CD4-positive, alpha-beta memory T cell (primary cell): ENCODE measurements at regions not wholly inside any gene's neighbourhood (a gene's known extent, or its start where the extent isn't known, plus 50 kb on each side); places are given as distances from the start of the nearest gene placed in this dataset.

Experiments used
- CTCF ChIA-PET: fragments of 350-600 bp; sonication (Branson Sonifier 250); formaldehyde crosslinking; loops from one replicate; lab custom pipeline; 2021; ENCODE audit warnings: inconsistent platforms; ENCODE audit not compliant: partially characterized antibody; lab: Charles Lee
- POLR2A ChIA-PET: fragments of 350-600 bp; sonication (Branson Sonifier 250); formaldehyde crosslinking; loops from one replicate; lab custom pipeline; 2021; ENCODE audit not compliant: partially characterized antibody; lab: Charles Lee
- DNase-seq, 5 donors: peaks; one replicate each; pipeline versions ENCODE4 v3.0.0 to v3.0.0-alpha.2; 2020 to 2022; ENCODE audit warnings: mixed read lengths in 1 of 5
- H3K27ac ChIP-seq: one replicate; pipeline ENCODE4 v1.7.0; 2013; ENCODE audit warnings: low read depth, low read length
- H3K27me3 ChIP-seq: 2 replicates; pipeline ENCODE4 v1.7.0; 2013; ENCODE audit warnings: mild to moderate bottlenecking, low read length, moderate library complexity; ENCODE audit not compliant: insufficient read depth
- H3K36me3 ChIP-seq: 2 replicates; pipeline ENCODE4 v1.7.0; 2013; ENCODE audit warnings: mild to moderate bottlenecking, low read length, moderate library complexity; ENCODE audit not compliant: insufficient read depth
- H3K4me1 ChIP-seq: 2 replicates; pipeline ENCODE4 v1.7.0; 2013; ENCODE audit warnings: mild to moderate bottlenecking, low read length, moderate library complexity; ENCODE audit not compliant: insufficient read depth
- H3K4me3 ChIP-seq, 2 donors: one replicate each; pipeline ENCODE4 v1.7.0; 2013; ENCODE audit warnings: low read length in 2 of 2, mild to moderate bottlenecking in 1 of 2
- H3K9me3 ChIP-seq, 2 donors: one replicate each; pipeline ENCODE4 v1.7.0; 2013; ENCODE audit warnings: low read length in 2 of 2, control low read depth in 1 of 2; ENCODE audit not compliant: control insufficient read depth in 1 of 2
- H3K27ac Mint-ChIP-seq, 7 donors: one replicate each; pipeline ENCODE4 v1.8.0; 2020 to 2021; ENCODE audit warnings: mixed read lengths in 7 of 7, mild to moderate bottlenecking in 6 of 7, inconsistent platforms in 3 of 7, moderate library complexity in 3 of 7
- H3K27me3 Mint-ChIP-seq, 2 donors: one replicate each; pipeline ENCODE4 v1.8.0; 2020 to 2021; ENCODE audit warnings: mixed read lengths in 2 of 2
- H3K36me3 Mint-ChIP-seq, 2 donors: one replicate each; pipeline ENCODE4 v1.8.0; 2020 to 2021; ENCODE audit warnings: mixed read lengths in 2 of 2, inconsistent platforms in 1 of 2, mild to moderate bottlenecking in 1 of 2
- H3K4me1 Mint-ChIP-seq, 4 donors: one replicate each; pipeline ENCODE4 v1.8.0; 2020 to 2021; ENCODE audit warnings: mixed read lengths in 4 of 4, mild to moderate bottlenecking in 1 of 4
- H3K4me3 Mint-ChIP-seq, 8 donors: one replicate each; pipeline ENCODE4 v1.8.0; 2020 to 2021; ENCODE audit warnings: mixed read lengths in 8 of 8, mild to moderate bottlenecking in 7 of 8, moderate library complexity in 6 of 8, inconsistent platforms in 3 of 8
- H3K9me3 Mint-ChIP-seq, 8 donors: one replicate each; pipeline ENCODE4 v1.8.0; 2020 to 2021; ENCODE audit warnings: mixed read lengths in 8 of 8, mild to moderate bottlenecking in 5 of 8, inconsistent platforms in 3 of 8, moderate library complexity in 1 of 8
- intact Hi-C: fragments of 100-400 bp; cut with micrococcal nuclease; formaldehyde crosslinking; loops from one replicate; pipeline ENCODE4 v1.15.1; 2023

DNA sequence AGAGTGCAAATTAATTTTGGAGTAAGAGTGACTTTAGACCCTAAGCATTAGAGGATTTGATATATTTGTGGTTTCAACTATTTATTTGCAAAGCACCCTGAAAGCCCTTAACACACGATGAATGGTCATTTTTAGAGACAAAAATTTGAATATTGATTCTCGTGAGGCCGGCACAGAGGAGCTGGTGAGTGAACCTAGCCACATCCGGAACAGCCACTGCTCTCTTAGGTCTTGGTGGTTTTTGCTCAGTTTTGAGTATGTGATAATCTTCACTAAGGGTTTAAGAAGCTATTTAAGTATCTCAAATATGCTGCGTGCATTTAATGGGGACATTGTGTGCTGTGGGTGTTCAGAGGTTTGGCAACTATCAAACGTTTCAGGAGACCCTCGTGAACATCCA is 204.8 kb downstream of the TSN start:
- Mint-ChIP-seq H3K9me3 (no peaks in the 10 kb centered on the region), H3K4me3 (no peak overlapping the region), H3K27me3 (peaks cover 13 to 15% of the 10 kb centered on the region in 2 donors), H3K4me1 (no peaks in the 10 kb centered on the region), H3K27ac (no peak overlapping the region), H3K36me3 (no peaks in the 10 kb centered on the region)
- no peak for DNase-seq
- intact Hi-C loops: no loop called here
- Histone ChIP-seq H3K27ac (no peak overlapping the region), H3K4me1 (no peaks in the 10 kb centered on the region), H3K4me3 (no peak overlapping the region), H3K27me3 (no peaks in the 10 kb centered on the region), H3K9me3 (no peaks in the 10 kb centered on the region), H3K36me3 (no peaks in the 10 kb centered on the region)
- POLR2A ChIA-PET: no interaction called here
- CTCF ChIA-PET: no interaction called here

DNA sequence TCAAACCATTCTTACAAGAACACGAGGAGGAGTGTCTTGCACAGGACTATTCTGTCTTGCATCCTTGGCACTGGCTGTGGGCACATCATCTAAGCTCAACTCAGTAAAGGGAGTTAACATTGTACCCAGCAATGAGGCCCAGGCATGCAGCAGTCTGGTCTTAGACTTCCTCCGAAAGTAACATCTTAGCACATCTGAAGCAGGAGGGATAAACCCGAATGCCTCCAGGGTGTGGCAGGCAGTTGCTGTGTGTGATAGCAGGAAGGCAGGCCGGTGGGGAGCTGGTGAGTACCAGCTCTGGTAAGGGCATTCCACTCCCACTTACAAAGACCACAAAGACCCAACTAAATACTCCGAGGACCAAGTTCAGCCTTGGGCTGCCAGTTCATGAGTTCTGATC is 206.3 kb downstream of the TSN start:
- H3K27me3 Mint-ChIP-seq: peaks cover 13 to 19% of the 10 kb centered on the region in 2 donors
- Histone ChIP-seq H3K4me1 (no peaks in the 10 kb centered on the region), H3K27me3 (no peaks in the 10 kb centered on the region), H3K9me3 (no peaks in the 10 kb centered on the region), H3K4me3 (no peak overlapping the region), H3K36me3 (no peaks in the 10 kb centered on the region), H3K27ac (no peak overlapping the region)
- intact Hi-C loops: no loop called here
- H3K4me1 Mint-ChIP-seq: no peaks in the 10 kb centered on the region
- no peaks in the 10 kb centered on the region for H3K9me3 Mint-ChIP-seq
- H3K36me3 Mint-ChIP-seq: no peaks in the 10 kb centered on the region
- no peak for DNase-seq
- ChIA-PET CTCF (interaction anchor here (1.0 kb wide), 1 partner anchor 13 kb away, joined by 3 read pairs; no protein-coding TSS in a partner anchor), POLR2A (no interaction called here)
- no peak overlapping the region for H3K27ac Mint-ChIP-seq
- H3K4me3 Mint-ChIP-seq: no peak overlapping the region

DNA sequence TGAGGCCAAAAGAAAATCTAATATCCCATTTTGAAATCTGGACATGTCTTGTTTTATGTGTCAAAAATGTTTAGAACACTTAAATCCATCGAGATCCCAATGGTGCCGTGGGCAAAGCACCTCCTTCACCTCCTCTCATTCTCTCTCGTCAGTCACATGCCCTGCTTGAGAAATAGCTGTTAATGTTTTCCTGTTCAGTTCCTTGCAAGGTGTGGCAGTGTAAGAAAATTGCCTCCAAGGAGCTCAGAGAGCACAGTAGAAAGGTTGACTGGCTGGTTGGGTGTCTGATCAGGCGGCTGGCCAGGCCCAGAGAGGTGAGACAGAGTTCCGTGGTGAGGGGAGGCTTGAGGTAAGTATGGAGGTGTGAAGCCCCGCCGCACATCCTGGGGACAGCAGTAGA is 210.2 kb downstream of the TSN start:
- H3K36me3 ChIP-seq: no peaks in the 10 kb centered on the region
- Mint-ChIP-seq H3K27ac (no peak overlapping the region), H3K36me3 (no peaks in the 10 kb centered on the region), H3K9me3 (peaks cover 0 to 2% (median 0%) of the 10 kb centered on the region in 8 donors), H3K4me3 (no peak overlapping the region), H3K4me1 (peaks cover 0 to 2% (median 0%) of the 10 kb centered on the region in 4 donors), H3K27me3 (peaks cover 9 to 11% of the 10 kb centered on the region in 2 donors)
- POLR2A ChIA-PET: no interaction called here
- H3K27me3 ChIP-seq: no peaks in the 10 kb centered on the region
- H3K4me3 ChIP-seq: no peak overlapping the region
- H3K4me1 ChIP-seq: no peaks in the 10 kb centered on the region
- no peaks in the 10 kb centered on the region for H3K9me3 ChIP-seq
- H3K27ac ChIP-seq: no peak overlapping the region
- no peak for DNase-seq
- CTCF ChIA-PET: interaction anchor here (1.4 kb wide), 2 partner anchors 9 to 11 kb away, joined by 4 to 5 read pairs; no protein-coding TSS in a partner anchor
- intact Hi-C loops: no loop called here

DNA sequence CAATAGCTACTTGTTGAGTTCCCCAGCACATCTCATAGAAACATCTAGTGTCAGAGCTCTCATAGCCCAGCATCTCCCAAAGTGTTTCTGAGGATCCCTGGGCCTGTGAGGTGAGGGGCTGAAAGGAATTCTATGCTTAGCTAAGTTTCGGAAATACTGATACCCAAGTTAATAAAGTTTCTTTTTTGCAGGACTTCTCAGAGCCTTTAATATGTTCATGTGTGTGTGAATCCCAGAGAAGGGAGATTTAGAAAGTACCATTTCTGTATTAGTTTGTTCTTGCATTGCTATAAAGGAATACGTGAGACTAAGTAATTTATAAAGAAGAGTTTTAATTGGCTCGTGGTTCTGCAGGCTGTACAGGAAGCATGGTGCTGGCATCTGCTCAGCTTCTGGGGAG is 211.2 kb downstream of the TSN start:
- POLR2A ChIA-PET: no interaction called here
- peaks cover 7 to 11% of the 10 kb centered on the region in 2 donors for H3K27me3 Mint-ChIP-seq
- CTCF ChIA-PET: interaction anchor here (1.4 kb wide), 1 partner anchor 8 kb away, joined by 4 read pairs; no protein-coding TSS in a partner anchor

DNA sequence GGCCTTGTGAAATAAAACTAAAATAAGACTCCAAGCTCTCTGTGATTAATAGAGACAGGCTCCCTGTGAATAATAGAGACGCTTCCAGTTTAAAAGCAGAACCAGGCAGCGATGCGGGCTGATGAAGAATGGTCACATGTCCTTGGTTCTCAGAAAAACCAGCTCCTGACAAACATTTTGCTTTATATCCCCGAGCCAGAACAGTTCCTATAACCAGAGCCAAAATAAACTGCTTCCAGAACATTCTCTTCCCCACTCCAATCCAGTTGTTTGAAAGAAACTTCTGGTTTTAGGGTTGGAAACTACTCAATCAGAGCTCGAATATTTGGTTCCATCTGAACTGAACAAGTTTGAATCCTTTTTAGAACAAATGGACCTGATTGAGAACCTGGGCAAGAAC is 213.7 kb downstream of the TSN start:
- Mint-ChIP-seq H3K9me3 (peaks cover 0 to 3% (median 0%) of the 10 kb centered on the region in 8 donors), H3K36me3 (no peaks in the 10 kb centered on the region), H3K4me3 (no peak overlapping the region), H3K27me3 (peaks cover 5 to 6% of the 10 kb centered on the region in 2 donors), H3K27ac (no peak overlapping the region), H3K4me1 (peaks cover 0 to 2% (median 0%) of the 10 kb centered on the region in 4 donors)
- Histone ChIP-seq H3K36me3 (no peaks in the 10 kb centered on the region), H3K9me3 (no peaks in the 10 kb centered on the region), H3K4me1 (no peaks in the 10 kb centered on the region), H3K27ac (no peak overlapping the region), H3K27me3 (no peaks in the 10 kb centered on the region), H3K4me3 (no peak overlapping the region)
- no peak for DNase-seq
- CTCF ChIA-PET: interaction anchor here (2.3 kb wide), 1 partner anchor 9 kb away, joined by 10 read pairs; no protein-coding TSS in a partner anchor
- POLR2A ChIA-PET: no interaction called here
- intact Hi-C loops: no loop called here

More for the DNA sequence above, 211.2 kb downstream of the TSN start:
- no peaks in the 10 kb centered on the region for H3K36me3 ChIP-seq
- peaks cover 0 to 3% (median 0%) of the 10 kb centered on the region in 8 donors for H3K9me3 Mint-ChIP-seq
- H3K27me3 ChIP-seq: no peaks in the 10 kb centered on the region
- intact Hi-C loops: no loop called here
- H3K4me3 Mint-ChIP-seq: no peak overlapping the region
- H3K36me3 Mint-ChIP-seq: no peaks in the 10 kb centered on the region
- DNase-seq: no peak
- H3K27ac ChIP-seq: no peak overlapping the region
- no peaks in the 10 kb centered on the region for H3K9me3 ChIP-seq
- H3K27ac Mint-ChIP-seq: no peak overlapping the region
- H3K4me3 ChIP-seq: no peak overlapping the region
- no peaks in the 10 kb centered on the region for H3K4me1 ChIP-seq
- H3K4me1 Mint-ChIP-seq: peaks cover 0 to 2% (median 0%) of the 10 kb centered on the region in 4 donors

DNA sequence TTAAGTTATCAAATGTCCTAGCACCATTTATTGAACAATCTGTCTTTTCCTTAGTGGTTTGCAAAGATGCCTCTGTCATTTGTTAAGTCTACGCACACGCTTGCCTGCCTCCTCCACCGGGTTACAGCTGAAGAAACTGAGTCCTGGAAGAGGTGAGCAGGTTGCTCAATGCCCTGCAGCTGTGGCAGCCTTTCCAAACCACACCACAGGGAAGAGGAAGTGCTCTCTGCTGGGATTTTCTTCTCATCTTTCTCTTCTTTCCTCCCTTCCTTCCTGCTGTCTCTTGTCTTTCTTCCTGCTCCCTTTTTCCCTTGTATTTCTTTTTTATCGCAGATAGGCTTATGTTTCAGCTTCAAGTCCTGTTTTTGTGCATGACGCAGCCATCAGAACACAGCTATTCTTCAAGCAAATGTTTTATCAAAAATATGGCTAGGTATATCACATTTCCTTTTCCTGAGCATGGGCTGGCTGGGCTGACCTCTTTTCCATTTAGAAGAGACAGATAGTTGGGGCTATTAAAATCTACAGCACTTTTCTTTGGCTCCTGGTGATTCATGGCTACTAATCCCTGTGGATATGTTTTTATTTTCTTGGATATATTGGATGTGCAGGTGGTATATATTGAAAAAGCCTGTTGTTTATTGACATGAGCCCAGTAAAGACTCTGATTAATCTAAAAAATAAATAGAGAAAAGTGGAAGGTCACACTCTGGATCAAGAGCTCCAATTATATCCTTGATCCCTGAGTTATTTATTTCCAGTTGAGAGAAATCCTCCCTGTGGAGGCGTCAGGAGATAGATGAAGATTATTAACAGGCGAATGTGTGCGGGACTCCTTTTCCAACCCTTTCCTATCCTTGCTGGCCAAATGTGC is 214.6 kb downstream of the TSN start:
- intact Hi-C loops: loop anchor here (10.0 kb wide), 2 partner anchors 235 to 435 kb away; partner anchors contain the start of genes NIFK and RNU4ATAC
- Histone ChIP-seq H3K4me3 (no peak overlapping the region), H3K27me3 (no peaks in the 10 kb centered on the region), H3K9me3 (no peaks in the 10 kb centered on the region), H3K27ac (no peak overlapping the region), H3K36me3 (no peaks in the 10 kb centered on the region), H3K4me1 (no peaks in the 10 kb centered on the region)
- no peaks in the 10 kb centered on the region for H3K36me3 Mint-ChIP-seq
- no peak overlapping the region for H3K4me3 Mint-ChIP-seq
- no peak for DNase-seq
- peaks cover 0 to 3% (median 0%) of the 10 kb centered on the region in 8 donors for H3K9me3 Mint-ChIP-seq
- peaks cover 5 to 6% of the 10 kb centered on the region in 2 donors for H3K27me3 Mint-ChIP-seq
- peaks cover 2 to 5% (median 3%) of the 10 kb centered on the region in 4 donors for H3K4me1 Mint-ChIP-seq
- ChIA-PET CTCF (interaction anchor here (2.3 kb wide), 1 partner anchor 8 kb away, joined by 10 read pairs; no protein-coding TSS in a partner anchor), POLR2A (no interaction called here)
- no peak overlapping the region for H3K27ac Mint-ChIP-seq

DNA sequence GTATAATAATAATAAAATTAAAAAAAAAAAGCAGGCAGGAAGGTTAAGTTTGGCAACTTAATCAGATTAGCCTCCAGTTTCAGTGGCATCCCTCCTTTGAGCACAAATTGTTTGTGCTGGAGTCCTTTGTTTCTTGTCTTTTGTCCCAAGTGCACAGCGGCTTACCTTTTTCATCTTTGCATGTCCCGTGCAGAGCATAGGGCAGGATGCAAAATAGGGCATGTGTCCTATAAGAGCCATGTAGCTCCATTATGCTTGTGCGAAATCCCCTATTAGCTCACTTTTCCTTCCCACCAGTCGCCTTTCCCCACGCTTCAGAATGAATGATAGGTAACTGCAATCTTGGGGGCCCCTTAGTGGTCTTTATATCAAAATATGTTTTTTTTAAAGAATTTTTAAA is 216.8 kb downstream of the TSN start:
- no peak overlapping the region for H3K27ac Mint-ChIP-seq
- CTCF ChIA-PET: interaction anchor here (1.1 kb wide), 2 partner anchors 10 to 11 kb away, joined by 3 to 5 read pairs; no protein-coding TSS in a partner anchor
- no peaks in the 10 kb centered on the region for H3K36me3 Mint-ChIP-seq
- no peaks in the 10 kb centered on the region for H3K9me3 ChIP-seq
- no peaks in the 10 kb centered on the region for H3K27me3 ChIP-seq
- H3K4me1 ChIP-seq: peaks cover 4% of the 10 kb centered on the region
- no peak overlapping the region for H3K27ac ChIP-seq
- H3K4me1 Mint-ChIP-seq: peaks cover 6 to 15% (median 11%) of the 10 kb centered on the region in 4 donors
- peaks cover 0 to 4% of the 10 kb centered on the region in 2 donors for H3K27me3 Mint-ChIP-seq
- H3K4me3 Mint-ChIP-seq: no peak overlapping the region
- POLR2A ChIA-PET: no interaction called here
- peaks cover 0 to 3% (median 0%) of the 10 kb centered on the region in 8 donors for H3K9me3 Mint-ChIP-seq
- DNase-seq: no peak
- H3K4me3 ChIP-seq: no peak overlapping the region
- intact Hi-C loops: loop anchor here (10.0 kb wide), 2 partner anchors 237 to 437 kb away; partner anchors contain the start of genes NIFK and RNU4ATAC
- no peaks in the 10 kb centered on the region for H3K36me3 ChIP-seq
